NCI-H2029 (cell line): ENCODE measurements at regions not wholly inside any gene's neighbourhood (a gene's known extent, or its start where the extent isn't known, plus 50 kb on each side); places are given as distances from the start of the nearest gene placed in this dataset.

Experiments used
- DNase-seq: peaks from one replicate; lab custom pipeline; 2025; lab: John Stamatoyannopoulos, UW

DNA sequence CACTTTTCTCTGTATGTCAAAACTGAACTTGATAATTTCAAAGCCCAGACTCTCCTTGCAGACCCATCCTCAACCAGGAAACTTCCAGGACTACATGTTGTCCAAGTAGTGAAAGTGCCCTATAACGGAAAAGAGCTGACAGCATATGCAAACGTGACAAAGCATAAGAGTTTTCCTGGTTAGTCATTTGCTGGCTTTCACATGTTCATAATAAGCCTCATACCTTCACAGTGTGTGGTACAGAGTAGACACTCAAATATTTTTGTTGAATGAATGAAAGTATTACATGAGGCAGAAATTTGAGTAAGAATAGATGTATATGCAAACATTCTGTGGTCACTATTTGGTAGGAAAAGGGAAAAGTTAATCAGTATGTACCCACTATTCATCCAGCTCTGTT, 473.3 kb downstream of the MRPL39 start:
- no peak for DNase-seq

GRCh38 chr21:25127811-25128210, 479.5 kb downstream of the MRPL39 start:
- DNase-seq = no peak

GRCh38 chr21:25127007-25127406, 480.3 kb downstream of the MRPL39 start:
- DNase-seq = no peak

GRCh38 chr21:25126564-25126963, 480.7 kb downstream of the MRPL39 start:
- no peak for DNase-seq

DNA sequence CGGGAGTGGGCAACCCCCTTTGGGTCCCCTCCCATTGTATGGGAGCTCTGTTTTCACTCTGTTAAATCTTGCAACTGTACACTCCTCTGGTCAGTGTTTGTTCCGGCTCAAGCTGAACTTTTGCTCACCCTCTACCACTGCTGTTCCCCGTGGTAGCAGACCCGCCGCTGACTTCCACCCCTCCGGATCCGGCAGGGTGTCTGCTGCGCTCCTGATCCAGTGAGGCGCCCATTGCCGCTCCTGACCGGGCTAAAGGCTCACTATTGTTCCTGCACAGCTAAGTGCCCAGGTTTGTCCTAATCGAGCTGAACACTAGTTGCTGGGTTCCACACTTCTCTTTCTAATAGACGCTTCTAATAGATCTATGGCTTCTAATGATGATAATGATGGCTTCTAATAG, 488.6 kb downstream of the MRPL39 start:
- DNase-seq = no peak

DNA sequence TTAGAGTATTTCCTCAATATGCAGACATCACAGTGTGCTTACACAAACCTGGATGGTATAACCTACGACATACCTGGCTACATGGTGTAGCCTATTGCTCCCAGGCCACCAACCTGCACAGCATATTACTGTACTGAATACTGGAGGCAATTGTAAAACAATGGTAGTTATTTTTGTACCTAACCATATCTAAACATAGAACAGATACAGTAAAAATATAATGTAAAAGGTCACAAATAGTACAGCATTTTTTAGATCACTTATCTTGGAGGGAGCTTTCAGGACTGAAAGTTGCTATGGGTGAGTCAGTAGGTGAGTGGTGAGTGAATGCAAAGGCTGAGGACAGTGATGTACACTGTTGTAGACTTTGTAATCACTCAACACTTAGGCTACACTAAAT, 492.3 kb downstream of the MRPL39 start:
- DNase-seq = no peak

DNA sequence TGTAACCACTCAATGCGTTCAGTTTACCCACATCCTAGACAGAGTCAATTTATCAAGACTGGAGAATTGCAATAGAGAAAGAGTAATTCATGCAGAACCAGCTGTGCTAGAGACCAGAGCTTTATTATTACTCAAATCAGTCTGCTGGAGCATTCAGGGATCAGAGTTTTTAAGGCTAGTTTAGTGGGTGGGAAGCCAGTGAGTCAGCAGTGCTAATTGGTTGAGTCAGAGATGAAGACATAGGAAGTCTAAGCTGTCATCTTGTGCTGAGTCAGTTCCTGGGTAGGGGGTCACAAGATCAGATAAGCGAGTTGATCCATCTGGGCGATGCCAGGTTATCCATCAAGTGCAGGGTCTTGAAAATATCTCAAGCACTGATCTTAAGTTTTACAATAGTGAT, 499.6 kb downstream of the MRPL39 start:
- DNase-seq = no peak

DNA sequence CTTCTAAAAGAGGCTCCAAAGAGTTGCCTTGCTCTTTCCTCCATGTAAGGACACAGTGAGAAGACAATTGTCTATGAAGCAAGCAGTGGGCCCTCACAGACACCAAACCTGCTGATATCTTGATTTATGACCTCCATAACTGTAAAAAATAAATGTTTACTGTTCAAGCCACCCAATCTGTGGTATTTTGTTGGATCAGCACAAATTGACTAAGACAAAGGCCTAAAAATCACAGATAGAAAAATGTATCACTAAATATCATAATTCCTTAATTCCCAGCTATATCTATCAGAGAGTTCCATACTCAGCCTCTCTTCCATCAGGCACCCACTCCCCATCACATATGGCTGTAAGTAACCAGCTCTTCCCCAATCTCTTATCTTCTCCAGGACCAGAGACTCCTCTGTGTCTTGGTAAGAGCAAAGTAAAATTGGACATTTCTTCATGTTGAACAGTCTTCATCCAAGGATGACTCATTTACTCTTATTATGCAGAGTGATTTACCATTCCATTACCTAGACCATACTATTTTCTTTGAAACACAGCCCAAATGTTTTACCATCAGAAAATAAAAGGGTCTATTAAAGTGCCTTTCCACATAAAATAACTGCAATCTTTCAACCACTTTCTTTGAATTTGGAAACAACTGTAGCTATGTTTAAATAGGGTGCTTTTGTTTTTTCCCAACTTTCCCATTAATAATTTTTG, 503.6 kb downstream of the MRPL39 start:
- DNase-seq = no peak

DNA sequence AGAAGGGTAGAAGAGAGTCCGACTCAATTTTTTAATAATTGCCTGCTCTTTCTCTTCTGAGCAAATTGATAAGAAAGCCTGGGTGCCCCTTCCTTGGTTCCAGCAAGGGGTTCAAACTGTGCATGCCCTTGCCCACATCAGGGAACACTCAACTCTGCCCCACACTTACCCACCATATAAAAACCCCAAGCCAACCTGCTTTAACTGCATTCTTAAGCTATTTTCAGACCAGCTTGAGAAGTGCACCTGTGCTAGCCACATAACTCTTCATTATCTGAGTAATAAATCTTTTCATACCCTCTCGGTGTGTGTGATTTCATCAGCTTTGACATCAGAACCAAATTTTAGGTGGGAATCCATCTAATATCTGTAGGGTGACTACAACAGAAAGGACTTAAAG, 509.6 kb downstream of the MRPL39 start:
- DNase-seq = no peak

GRCh38 chr21:25094695-25095094, 512.6 kb downstream of the MRPL39 start:
- DNase-seq = no peak

DNA sequence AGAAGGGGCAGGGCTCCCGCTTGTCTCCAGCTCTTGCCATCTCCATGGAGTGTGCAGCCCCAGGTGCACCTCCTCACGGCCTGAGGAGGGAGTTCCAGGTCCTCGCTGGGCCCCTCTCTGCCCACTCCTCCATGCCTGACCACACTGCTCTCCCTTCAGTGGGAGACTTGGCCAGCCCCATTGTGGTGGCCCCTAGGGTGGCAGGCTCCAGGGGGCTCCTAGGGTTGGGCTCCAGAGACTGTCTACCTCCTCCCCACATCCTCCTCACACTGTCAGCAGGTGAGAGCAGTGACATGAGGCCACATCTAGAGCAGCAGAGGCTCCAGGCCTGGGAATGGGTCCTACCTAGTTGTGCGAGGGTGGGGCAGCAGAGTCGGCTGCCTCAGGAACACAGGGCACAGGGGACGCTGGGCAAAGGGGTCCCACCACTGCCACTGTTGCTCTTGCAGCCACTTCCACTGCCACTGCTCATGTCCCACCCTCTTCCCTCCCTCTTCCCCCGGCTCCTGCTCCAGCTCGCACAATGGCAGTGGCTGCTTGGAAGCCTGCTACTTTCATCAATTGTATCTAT, 514.8 kb downstream of the MRPL39 start:
- no peak for DNase-seq

DNA sequence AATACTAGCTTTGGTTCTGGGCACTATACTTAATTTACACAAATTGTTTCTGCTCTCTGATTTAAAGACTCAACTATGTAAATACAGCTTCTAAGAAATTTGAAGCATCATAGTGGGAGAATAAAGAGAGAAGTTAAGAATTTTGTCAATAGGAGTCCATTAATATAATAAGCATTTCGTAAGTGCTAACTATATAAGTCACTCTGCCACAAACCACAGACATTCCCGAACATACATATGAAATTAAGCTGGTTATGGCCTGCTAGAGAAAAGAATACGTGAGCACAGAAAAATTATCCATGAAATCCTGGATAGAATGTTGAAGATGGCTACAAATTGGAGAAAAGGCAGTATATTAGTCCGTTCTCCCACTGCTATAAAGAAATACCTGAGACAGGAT, 526.2 kb downstream of the MRPL39 start:
- no peak for DNase-seq

GRCh38 chr21:25080661-25081060, 526.6 kb downstream of the MRPL39 start:
- DNase-seq = no peak

GRCh38 chr21:25080141-25080540, 527.1 kb downstream of the MRPL39 start:
- DNase-seq = no peak

DNA sequence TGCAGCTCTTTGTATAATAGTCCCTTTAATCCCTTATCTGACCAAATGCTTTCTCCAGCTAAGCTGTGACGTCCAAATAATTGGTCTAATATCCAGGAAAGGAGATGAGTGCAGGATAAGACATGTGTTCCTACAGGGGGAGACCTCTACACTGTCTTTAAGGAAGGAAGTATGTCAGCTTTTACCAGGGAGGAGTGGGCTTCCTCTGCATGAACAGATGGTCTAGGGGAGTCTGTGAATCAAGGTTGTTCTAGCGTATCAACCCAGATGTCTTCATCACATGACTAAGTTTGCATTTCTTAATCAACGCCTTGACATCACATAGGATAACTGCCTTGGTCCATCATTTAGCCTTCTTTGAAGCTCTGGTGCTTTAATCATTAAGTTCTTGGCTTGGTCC, 528.2 kb downstream of the MRPL39 start:
- DNase-seq = no peak

DNA sequence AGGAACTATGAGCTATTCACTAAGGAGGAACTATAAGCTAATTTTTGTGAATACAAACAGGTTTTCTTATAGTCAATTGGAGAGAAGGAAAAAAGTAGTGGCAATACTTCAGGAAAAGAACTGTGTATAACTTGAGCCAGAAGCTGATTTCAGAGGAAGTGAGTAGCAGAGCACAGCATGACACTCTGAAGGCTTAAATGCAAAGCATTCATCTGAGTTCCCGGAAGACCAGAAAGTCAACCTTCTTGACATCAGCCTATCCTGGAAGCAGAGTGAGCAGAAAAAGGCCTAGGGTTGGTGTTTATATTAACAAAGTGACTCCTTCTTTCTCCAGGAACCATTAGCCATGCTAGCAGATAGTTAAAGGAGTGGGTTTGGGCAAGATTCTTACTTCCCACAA, 545.2 kb downstream of the MRPL39 start:
- DNase-seq = no peak

GRCh38 chr21:25054689-25055088, 552.6 kb downstream of the MRPL39 start:
- no peak for DNase-seq

- no peak for DNase-seq
Observed at GRCh38 chr21:25039461-25040380, 567.6 kb downstream of the MRPL39 start.

- no peak for DNase-seq
Observed at GRCh38 chr21:25036775-25037174, 570.5 kb downstream of the MRPL39 start.

DNA sequence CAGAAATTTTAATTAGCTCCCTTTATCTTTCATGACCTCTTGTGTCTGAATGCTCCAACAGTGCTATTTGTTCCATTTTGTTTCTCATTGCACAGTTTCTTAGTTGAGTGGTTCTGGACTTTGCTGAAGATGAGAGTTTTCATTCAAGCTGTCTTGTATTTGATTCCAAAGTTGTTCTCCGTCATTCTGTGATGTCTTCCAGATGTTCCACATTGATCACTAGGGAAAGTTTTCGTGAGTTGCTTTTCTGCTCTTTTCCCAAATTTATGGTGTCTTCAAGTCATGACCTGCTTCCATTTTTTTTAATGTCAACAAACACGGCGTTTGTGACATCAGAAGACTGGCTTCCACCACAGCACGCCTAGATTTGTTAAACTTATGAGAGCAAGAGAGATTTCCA, 575.5 kb downstream of the MRPL39 start:
- no peak for DNase-seq

DNA sequence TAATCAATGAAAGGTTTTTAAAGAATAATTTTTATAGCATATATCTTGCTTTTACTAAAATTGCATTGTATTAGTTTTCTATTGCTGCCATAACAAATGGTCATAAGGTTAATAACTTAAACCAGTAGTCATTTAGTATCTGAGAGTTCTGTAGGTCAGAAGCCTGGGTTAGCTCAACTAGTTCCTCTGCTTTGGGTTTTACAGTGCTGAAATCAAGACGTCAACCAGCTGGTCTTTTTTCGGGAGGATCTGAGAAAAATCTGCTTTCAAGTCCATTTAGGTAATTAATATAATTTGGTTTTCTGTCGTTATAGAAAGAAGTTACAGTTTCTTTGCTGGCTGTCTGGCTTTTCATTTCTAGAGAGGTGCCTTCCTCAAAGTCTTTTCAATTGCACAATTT, 577.7 kb downstream of the MRPL39 start:
- DNase-seq = no peak

DNA sequence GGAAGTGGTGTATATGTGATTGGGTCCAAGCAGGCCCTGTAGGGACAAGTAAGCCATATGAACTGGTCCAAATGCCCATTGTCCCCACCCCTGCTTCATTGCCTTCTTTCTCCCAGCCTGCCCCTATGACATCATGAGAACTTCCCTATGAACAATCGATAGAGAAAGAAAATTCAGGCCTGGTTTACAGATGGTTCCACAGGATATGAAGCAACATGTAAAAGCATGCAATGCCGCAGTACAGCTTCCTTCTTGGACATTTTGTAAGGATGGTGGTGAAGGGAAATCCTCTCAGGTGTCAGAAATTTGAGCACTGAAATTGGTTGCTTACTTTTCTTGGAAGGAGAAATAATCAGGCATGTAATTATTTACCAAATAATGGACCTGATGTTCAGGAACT, 581.7 kb downstream of the MRPL39 start:
- DNase-seq = no peak

- DNase-seq = no peak
Observed at GRCh38 chr21:25024639-25025038, 582.6 kb downstream of the MRPL39 start.
